ENCODE measurements at regions not wholly inside any gene's neighbourhood (a gene's known extent, or its start where the extent isn't known, plus 50 kb on each side); places are given as distances from the start of the nearest gene placed in this dataset.

GRCh38 chr18:51647346-51647745 is 449.9 kb upstream of the MEX3C start:
- Mint-ChIP-seq H3K27ac (no peak overlapping the region), H3K4me1 (ENCODE audit: low read depth) (no peaks in the 10 kb centered on the region), H3K27me3 (no peaks in the 10 kb centered on the region), H3K9me3 (no peaks in the 10 kb centered on the region), H3K36me3 (ENCODE audit: low read depth) (no peaks in the 10 kb centered on the region), H3K4me3 (no peak overlapping the region)
- no peaks in the 10 kb centered on the region for H3K36me3 ChIP-seq (ENCODE audit: insufficient read depth, low read length)
- H3K9me3 ChIP-seq (ENCODE audit: control insufficient read depth in 1 of 2, insufficient read depth in 1 of 2, low read length in 2 of 2), result no peaks in the 10 kb centered on the region
- POLR2A ChIA-PET, result no interaction called here
- TF ChIP-seq CTCF (IDR thresholded peaks at IDR 0.05), result no peak
- CTCF ChIA-PET, result no interaction called here
- DNase-seq (no peak), ATAC-seq (ENCODE audit: poor library complexity) (no peak)
- no peaks in the 10 kb centered on the region for H3K4me1 ChIP-seq (ENCODE audit: insufficient read depth, low read length)
- no peak overlapping the region for H3K27ac ChIP-seq (ENCODE audit: low read depth in 1 of 2, low read length in 2 of 2)
- no peaks in the 10 kb centered on the region for H3K27me3 ChIP-seq (ENCODE audit: control insufficient read depth in 1 of 2, insufficient read depth in 2 of 2, low read length in 2 of 2)
- intact Hi-C loops (cut with DNase I, micrococcal nuclease), result no loop called here
- H3K4me3 ChIP-seq (ENCODE audit: low read length), result no peak overlapping the region

- Histone ChIP-seq H3K4me3 (ENCODE audit: low read length) (no peak overlapping the region), H3K27me3 (ENCODE audit: control insufficient read depth in 1 of 2, insufficient read depth in 2 of 2, low read length in 2 of 2) (no peaks in the 10 kb centered on the region), H3K36me3 (ENCODE audit: insufficient read depth, low read length) (no peaks in the 10 kb centered on the region), H3K4me1 (ENCODE audit: insufficient read depth, low read length) (no peaks in the 10 kb centered on the region), H3K27ac (ENCODE audit: low read depth in 1 of 2, low read length in 2 of 2) (no peak overlapping the region), H3K9me3 (ENCODE audit: control insufficient read depth in 1 of 2, insufficient read depth in 1 of 2, low read length in 2 of 2) (no peaks in the 10 kb centered on the region)
- ChIA-PET CTCF (no interaction called here), POLR2A (no interaction called here)
- H3K9me3 Mint-ChIP-seq, result no peaks in the 10 kb centered on the region
- no peak overlapping the region for H3K27ac Mint-ChIP-seq
- H3K36me3 Mint-ChIP-seq (ENCODE audit: low read depth), result no peaks in the 10 kb centered on the region
- ATAC-seq (ENCODE audit: poor library complexity) (no peak), DNase-seq (no peak)
- no peak for TF ChIP-seq CTCF (IDR thresholded peaks at IDR 0.05)
- intact Hi-C loops (cut with DNase I, micrococcal nuclease), result no loop called here
- no peaks in the 10 kb centered on the region for H3K4me1 Mint-ChIP-seq (ENCODE audit: low read depth)
- H3K4me3 Mint-ChIP-seq, result no peak overlapping the region
- no peaks in the 10 kb centered on the region for H3K27me3 Mint-ChIP-seq
These were observed 450.5 kb upstream of the MEX3C start for GRCh38 chr18:51647942-51648341.

- Mint-ChIP-seq H3K27me3 (peaks cover 5% of the 10 kb centered on the region), H3K36me3 (ENCODE audit: low read depth) (no peaks in the 10 kb centered on the region), H3K9me3 (no peaks in the 10 kb centered on the region), H3K27ac (no peak overlapping the region), H3K4me1 (ENCODE audit: low read depth) (no peaks in the 10 kb centered on the region), H3K4me3 (no peak overlapping the region)
- ATAC-seq (ENCODE audit: poor library complexity) (no peak), DNase-seq (no peak)
- Histone ChIP-seq H3K9me3 (ENCODE audit: control insufficient read depth in 1 of 2, insufficient read depth in 1 of 2, low read length in 2 of 2) (peaks cover 0 to under 1% of the 10 kb centered on the region in 2 experiments), H3K27me3 (ENCODE audit: control insufficient read depth in 1 of 2, insufficient read depth in 2 of 2, low read length in 2 of 2) (peaks cover 0 to 2% of the 10 kb centered on the region in 2 experiments), H3K4me1 (ENCODE audit: insufficient read depth, low read length) (no peaks in the 10 kb centered on the region), H3K4me3 (ENCODE audit: low read length) (no peak overlapping the region), H3K27ac (ENCODE audit: low read depth in 1 of 2, low read length in 2 of 2) (no peak overlapping the region), H3K36me3 (ENCODE audit: insufficient read depth, low read length) (no peaks in the 10 kb centered on the region)
- ChIA-PET CTCF (no interaction called here), POLR2A (no interaction called here)
- TF ChIP-seq CTCF (IDR thresholded peaks at IDR 0.05), result no peak
- intact Hi-C loops (cut with DNase I, micrococcal nuclease), result no loop called here
These were observed 452.3 kb upstream of the MEX3C start for GRCh38 chr18:51649796-51650195.

Measured in CD4-positive, alpha-beta T cell (primary cell).